SH-SY5Y (cell line): ENCODE measurements at regions not wholly inside any gene's neighbourhood (a gene's known extent, or its start where the extent isn't known, plus 50 kb on each side); places are given as distances from the start of the nearest gene placed in this dataset.

Experiments
- GATA2 ChIP-seq: IDR thresholded peaks from 2 replicates; pipeline ENCODE4 v1.6.1; 2011; ENCODE audit warnings: mild to moderate bottlenecking, low read depth, low read length
- GATA3 ChIP-seq: IDR thresholded peaks from 2 replicates; pipeline ENCODE4 v1.6.1; 2011; ENCODE audit warnings: low read depth, mild to moderate bottlenecking, low read length, moderate library complexity

DNA sequence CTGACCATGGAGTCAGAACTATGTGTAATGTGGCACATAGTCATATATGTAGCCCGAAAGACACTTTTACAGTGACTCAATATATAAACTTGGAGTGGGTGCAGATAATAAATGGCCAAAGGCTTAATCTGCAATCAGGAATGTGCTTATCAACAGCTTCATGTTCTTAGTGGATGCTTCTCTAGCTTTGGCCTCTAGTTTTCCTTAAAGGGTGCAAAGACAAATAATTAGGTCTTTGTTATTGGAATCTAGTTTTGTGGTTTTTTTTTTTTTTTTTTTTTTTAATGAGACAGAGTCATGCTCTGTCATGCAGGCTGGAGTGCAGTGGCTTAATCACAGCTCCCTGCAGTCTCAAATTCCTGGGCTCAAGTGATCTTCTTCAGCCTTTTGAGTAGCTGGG lies 625.6 kb downstream of the EPHA4 start:
- TF ChIP-seq GATA2 (no peak), GATA3 (no peak)
